ENCODE measurements at regions not wholly inside any gene's neighbourhood (a gene's known extent, or its start where the extent isn't known, plus 50 kb on each side); places are given as distances from the start of the nearest gene placed in this dataset.
"Not testable (repeated sequence)": the region's sequence is repeated elsewhere in the genome, so short reads cannot be mapped to it uniquely, and the experiment has no call there.

DNA sequence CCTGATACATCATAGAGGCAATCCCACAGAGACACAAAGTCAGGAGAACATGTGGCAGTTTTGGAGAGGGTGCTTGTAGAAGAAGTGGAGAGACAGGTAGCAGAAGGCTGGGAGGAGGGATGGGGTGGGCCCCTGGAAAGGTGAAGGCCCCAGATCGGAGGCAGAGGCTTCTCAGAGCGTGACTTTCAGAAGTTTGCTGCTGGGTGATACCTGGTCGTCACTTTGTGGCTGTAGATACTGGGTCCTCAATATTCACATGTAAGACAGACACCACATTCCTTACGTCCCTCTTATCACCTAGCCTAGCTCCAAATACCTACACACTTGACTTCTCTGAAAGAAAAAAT is 76.8 kb downstream of the ATP6V0E2 start:
- not testable (repeated sequence) for TF ChIP-seq CTCF, POLR2A (IDR thresholded peaks at IDR 0.05)

All from right lobe of liver (tissue), 4 donors.